H7 (cell line): ENCODE measurements at regions not wholly inside any gene's neighbourhood (a gene's known extent, or its start where the extent isn't known, plus 50 kb on each side); places are given as distances from the start of the nearest gene placed in this dataset.
"Not testable (repeated sequence)": the region's sequence is repeated elsewhere in the genome, so short reads cannot be mapped to it uniquely, and the experiment has no call there.

Source experiments
- DNase-seq: peaks from one replicate; pipeline ENCODE4 v3.0.0; 2012
- H3K27me3 ChIP-seq: 2 replicates; pipeline ENCODE4 v1.6.0; 2011; ENCODE audit warnings: mild to moderate bottlenecking, low read length; ENCODE audit not compliant: control insufficient read depth, insufficient read depth
- H3K36me3 ChIP-seq: replicated peaks from 2 replicates; pipeline ENCODE4 v1.5.1; 2011; ENCODE audit warnings: low read length; ENCODE audit not compliant: control insufficient read depth, insufficient read depth
- H3K4me3 ChIP-seq: 2 replicates; pipeline ENCODE4 v1.5.1; 2011; ENCODE audit warnings: low read depth, mild to moderate bottlenecking, control low read depth, low read length, moderate library complexity; ENCODE audit not compliant: insufficient read depth

GRCh38 chr2:66145490-66145889 is 289.4 kb upstream of the MEIS1 start:
- Histone ChIP-seq H3K4me3 (no peak overlapping the region), H3K27me3 (no peaks in the 10 kb centered on the region), H3K36me3 (no peaks in the 10 kb centered on the region)
- no peak for DNase-seq

- H3K27me3 ChIP-seq, H3K36me3 ChIP-seq, H3K4me3 ChIP-seq, DNase-seq: not testable (repeated sequence)
Measured at GRCh38 chr2:66144324-66144723, 290.6 kb upstream of the MEIS1 start.

DNA sequence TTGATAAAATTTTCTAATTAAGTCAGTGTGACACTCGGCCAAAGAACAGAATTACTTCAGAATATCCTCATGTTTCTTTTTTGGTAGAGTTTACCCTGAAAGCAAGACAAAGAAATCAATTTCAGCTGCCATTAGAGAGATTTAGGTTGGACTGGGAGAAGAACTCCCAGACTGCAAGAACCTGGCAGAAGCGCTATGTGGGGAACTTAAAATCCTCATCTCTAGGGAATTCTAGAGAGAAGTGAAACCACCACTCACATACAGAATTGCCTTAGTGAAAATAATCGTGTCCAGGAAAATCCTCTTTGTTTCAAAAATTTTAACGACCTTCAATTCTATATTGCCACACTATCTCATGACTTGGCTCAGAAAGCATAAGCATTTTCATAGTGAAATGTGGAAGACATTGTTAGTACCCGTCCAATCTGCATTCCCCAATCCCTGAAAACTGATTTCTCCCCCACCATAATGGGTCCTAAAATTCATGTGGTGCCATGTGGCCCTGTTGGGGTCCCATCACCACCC is 297.3 kb upstream of the MEIS1 start:
- Histone ChIP-seq H3K27me3 (no peaks in the 10 kb centered on the region), H3K36me3 (no peaks in the 10 kb centered on the region), H3K4me3 (no peak overlapping the region)
- no peak for DNase-seq

GRCh38 chr2:66134138-66134701 is 300.7 kb upstream of the MEIS1 start:
- Histone ChIP-seq H3K4me3 (no peak overlapping the region), H3K36me3 (no peaks in the 10 kb centered on the region), H3K27me3 (no peaks in the 10 kb centered on the region)
- DNase-seq: peak; percentile 7

- DNase-seq: no peak
Measured at GRCh38 chr2:66127656-66128055, 307.3 kb upstream of the MEIS1 start.

DNA sequence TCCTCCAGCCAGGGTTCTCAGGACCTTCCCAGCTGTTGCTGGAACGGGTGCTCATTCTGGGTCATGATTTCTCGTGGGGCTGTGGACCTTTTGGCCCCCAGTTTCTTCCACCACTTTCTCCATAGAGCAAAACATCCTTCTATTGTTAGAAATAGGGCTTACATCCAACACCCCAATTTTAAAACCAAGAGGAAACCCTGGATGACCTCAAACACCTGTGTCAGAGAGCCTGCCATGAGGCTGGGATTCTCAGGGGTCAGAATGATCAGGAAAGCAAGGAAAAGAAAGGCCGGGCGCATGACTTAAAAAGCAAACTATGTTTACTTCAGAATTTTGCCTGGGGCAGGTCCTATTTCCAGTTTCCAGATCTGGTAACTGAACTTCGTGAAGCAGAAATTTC is 307.9 kb upstream of the MEIS1 start:
- H3K27me3 ChIP-seq: no peaks in the 10 kb centered on the region
- DNase-seq: no peak
- H3K4me3 ChIP-seq: no peak overlapping the region
- no peaks in the 10 kb centered on the region for H3K36me3 ChIP-seq

More at GRCh38 chr2:66127656-66128055, 307.3 kb upstream of the MEIS1 start:
- Histone ChIP-seq H3K4me3 (no peak overlapping the region), H3K27me3 (no peaks in the 10 kb centered on the region), H3K36me3 (no peaks in the 10 kb centered on the region)

DNA sequence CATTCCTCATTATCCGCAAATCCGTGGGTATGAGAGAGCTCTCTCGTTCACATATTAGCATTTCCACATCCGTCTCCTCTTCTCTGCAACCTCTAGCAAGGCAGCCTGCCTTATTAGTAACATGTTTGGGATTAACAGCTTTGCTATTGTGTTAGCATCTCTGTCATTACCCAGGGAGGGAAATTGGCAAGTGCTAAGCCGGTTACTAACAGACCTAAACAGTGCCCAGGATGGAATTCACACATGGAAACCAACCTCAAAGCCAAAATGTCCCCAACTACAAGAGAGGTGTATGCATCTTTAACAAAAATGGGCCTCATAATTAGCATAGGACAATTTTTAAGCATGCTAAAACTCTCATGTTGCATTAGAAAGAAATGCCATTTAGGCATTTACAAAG is 309.0 kb upstream of the MEIS1 start:
- DNase-seq: no peak
- Histone ChIP-seq H3K27me3 (no peaks in the 10 kb centered on the region), H3K36me3 (no peaks in the 10 kb centered on the region)

GRCh38 chr2:66122516-66122915 is 312.4 kb upstream of the MEIS1 start:
- Histone ChIP-seq H3K36me3 (no peaks in the 10 kb centered on the region), H3K4me3 (no peak overlapping the region), H3K27me3 (no peaks in the 10 kb centered on the region)
- DNase-seq: no peak

More for the DNA sequence above, 309.0 kb upstream of the MEIS1 start:
- no peak overlapping the region for H3K4me3 ChIP-seq

GRCh38 chr2:66121946-66122345 is 313.0 kb upstream of the MEIS1 start:
- Histone ChIP-seq H3K4me3 (no peak overlapping the region), H3K27me3 (no peaks in the 10 kb centered on the region), H3K36me3 (no peaks in the 10 kb centered on the region)
- DNase-seq: no peak

DNA sequence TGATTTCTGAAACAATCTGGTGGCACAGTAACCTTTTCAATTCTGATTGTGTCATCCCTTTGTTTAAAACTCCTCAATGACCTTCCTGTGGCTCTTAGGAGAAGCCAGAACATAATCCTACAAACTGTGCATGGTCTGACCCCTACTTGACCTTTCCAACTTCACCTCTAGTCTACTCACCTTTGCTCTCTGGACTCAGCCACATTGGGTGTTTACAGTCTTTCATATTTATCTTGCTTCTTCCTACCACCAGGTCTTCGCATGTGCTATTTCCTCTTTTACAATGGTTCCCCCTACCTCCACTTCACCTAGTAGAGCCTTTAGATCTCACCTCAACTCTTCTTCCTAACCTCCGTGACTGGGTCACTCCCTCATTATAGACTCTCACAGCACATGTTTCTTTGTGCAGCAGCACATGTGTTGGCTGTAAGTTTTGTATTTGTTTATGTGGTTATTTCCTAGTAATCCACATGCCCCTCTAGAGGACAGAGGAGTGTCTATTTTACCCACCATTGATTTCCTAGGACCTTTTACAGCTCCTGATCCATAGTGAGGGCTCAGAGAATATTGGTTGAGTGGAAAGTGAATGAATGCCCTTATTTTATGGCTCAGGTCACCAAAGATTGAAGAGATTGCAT is 320.8 kb upstream of the MEIS1 start:
- no peak overlapping the region for H3K4me3 ChIP-seq
- no peaks in the 10 kb centered on the region for H3K27me3 ChIP-seq
- H3K36me3 ChIP-seq: no peaks in the 10 kb centered on the region
- DNase-seq: no peak

GRCh38 chr2:66111706-66112105 is 323.2 kb upstream of the MEIS1 start:
- no peak for DNase-seq
- no peak overlapping the region for H3K4me3 ChIP-seq
- H3K36me3 ChIP-seq: no peaks in the 10 kb centered on the region
- no peaks in the 10 kb centered on the region for H3K27me3 ChIP-seq

- DNase-seq: no peak
- Histone ChIP-seq H3K36me3 (no peaks in the 10 kb centered on the region), H3K27me3 (no peaks in the 10 kb centered on the region)
Measured at GRCh38 chr2:66110608-66111007, 324.3 kb upstream of the MEIS1 start.

DNA sequence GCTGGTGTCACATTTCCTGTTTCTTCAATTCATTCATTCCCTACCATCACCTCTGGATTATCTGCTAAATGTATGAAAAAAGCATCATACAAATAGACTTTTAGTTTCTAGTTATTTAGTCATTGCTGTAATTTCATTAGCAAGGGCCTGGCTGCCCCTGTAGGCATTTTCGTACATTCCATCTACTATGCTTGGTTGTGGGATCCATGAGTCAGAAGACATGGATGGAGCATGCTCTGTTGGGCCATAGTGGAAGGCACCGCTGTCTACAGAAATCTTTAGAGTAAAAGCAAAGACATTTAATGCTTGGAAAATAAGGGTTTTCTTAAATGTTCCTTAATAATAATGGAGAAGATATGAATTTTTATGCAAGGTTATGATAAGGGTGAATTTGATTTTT is 324.8 kb upstream of the MEIS1 start:
- Histone ChIP-seq H3K4me3 (no peak overlapping the region), H3K27me3 (no peaks in the 10 kb centered on the region), H3K36me3 (no peaks in the 10 kb centered on the region)
- DNase-seq: no peak

More at GRCh38 chr2:66110608-66111007, 324.3 kb upstream of the MEIS1 start:
- no peak overlapping the region for H3K4me3 ChIP-seq

DNA sequence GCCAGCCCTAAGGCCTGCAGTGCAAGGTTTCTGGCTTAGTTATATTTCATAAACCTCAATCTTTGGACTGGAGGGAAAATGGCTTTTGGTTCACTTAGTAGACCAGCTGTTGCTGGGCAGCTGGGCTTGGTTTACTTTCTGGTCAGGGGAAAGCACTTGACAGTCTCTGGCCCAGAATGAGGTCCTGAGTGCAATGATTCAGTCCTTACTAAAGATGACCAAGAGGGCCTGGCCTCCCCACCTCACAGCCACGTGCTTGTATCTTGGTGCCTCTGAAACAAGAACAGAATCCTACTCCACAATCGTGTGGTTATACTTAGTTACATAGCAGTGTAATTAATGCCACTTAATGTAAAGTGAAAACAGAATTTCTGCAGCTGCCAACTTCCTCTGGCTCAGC is 325.5 kb upstream of the MEIS1 start:
- H3K36me3 ChIP-seq: no peaks in the 10 kb centered on the region
- no peak overlapping the region for H3K4me3 ChIP-seq
- no peak for DNase-seq
- no peaks in the 10 kb centered on the region for H3K27me3 ChIP-seq

DNA sequence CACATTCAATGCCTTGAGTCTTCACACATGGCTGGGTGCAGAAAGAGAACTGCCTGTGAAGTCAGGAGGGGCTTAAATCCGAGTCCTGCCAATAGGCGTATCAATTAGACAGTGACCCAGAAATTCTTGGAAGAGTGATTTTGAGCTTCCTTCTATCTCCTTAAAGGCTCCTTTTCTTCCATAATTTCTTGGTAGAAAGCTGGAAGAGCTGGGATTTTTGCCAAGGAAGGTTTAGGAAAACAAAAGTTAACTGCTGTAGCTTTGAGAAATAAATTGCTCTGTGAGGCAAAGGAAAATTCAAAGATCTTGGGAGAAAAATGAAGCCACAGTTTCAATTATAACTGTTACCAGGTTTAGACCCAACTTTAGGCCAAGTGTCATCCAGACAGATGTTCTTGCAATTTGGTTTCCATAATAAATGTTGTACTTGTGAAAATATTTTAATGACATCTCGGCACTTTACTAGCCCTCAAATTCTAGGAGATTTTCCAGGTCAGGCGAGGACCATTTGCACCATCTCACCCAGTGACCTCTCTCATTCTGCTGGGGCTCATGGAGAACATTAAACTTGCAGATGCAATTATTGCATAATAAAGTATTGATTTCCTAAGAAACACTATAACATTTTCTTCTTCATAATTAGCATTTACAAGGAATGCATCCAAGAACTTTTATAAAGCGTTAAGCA is 329.7 kb upstream of the MEIS1 start:
- no peak for DNase-seq
- Histone ChIP-seq H3K4me3 (no peak overlapping the region), H3K27me3 (no peaks in the 10 kb centered on the region), H3K36me3 (no peaks in the 10 kb centered on the region)
